ENCODE measurements at regions not wholly inside any gene's neighbourhood (a gene's known extent, or its start where the extent isn't known, plus 50 kb on each side); places are given as distances from the start of the nearest gene placed in this dataset.
"Not testable (repeated sequence)": the region's sequence is repeated elsewhere in the genome, so short reads cannot be mapped to it uniquely, and the experiment has no call there.

DNA sequence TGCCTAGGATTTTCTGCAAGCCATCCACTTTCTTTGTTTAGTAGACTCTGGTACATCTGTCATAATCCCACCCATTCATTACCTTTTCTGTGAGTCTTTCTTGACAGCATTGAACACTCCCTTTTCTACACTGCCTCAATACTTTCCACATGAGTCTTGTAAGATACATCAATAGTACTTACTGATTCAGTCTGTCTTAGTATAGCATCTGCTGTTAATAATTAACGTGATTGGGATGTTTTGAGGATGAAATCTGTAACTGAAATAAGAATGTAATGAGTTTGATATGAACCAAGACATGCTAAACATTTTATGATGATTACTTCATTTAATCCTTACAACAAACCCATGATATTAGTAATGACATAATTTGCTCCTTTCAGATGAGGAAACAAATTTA is 196.2 kb upstream of the FOXG1 start:
- no peak for DNase-seq

DNA sequence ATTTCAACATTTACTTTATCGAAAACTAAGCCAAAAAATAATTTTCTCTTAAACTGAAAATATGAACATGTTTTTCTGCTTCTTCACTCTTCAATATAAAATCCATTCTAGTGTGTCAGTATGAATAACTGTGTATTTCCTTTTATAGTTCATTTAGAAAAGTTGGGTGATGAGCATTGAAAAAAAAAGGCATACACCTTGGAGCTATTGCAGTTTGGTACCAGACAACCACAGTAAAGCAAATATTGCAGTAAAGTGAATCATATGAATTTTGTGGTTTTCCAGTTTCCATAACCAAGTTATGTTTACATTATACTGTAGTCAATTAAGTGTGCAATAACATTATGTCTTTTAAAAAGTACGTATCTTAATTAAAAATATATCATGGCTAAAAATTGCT is 195.0 kb upstream of the FOXG1 start:
- no peak for DNase-seq

DNA sequence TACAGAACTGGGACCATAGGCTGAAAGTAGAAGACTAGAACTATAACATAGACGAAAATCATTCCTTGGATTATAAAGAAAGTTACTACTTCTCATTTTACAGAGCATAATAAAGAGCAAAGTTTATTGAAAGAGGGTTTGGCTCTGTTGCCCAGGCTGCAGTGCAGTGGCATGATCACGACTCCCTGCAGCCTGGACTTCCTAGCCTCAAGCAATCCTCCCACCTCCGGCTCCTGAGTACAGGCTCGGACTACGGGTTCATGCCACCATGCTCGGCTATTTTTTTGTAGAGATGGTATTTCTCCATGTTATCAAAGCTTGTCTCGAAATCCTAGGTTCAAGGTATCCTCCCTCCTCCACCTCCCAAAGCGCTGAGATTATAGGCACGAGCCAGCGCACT is 190.1 kb upstream of the FOXG1 start:
- no peak for DNase-seq

DNA sequence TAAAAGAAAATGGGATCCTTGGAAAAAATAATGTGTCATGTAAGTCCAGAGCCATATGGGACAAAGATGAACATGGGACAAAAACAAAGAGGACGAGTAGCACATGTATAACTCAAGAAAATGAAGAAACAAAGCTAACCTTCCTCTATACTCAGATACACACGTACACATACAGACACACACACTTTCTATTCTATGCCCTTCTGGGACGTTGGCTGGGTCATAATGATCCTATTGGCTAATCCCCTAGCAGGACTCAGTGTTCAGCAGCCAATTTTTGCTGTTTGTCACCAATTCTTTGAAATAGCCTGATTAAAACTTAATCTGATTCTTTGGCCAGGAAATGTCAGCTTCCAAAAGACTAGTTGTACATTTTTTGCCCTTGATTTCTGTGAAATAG is 189.4 kb upstream of the FOXG1 start:
- no peak for DNase-seq

DNA sequence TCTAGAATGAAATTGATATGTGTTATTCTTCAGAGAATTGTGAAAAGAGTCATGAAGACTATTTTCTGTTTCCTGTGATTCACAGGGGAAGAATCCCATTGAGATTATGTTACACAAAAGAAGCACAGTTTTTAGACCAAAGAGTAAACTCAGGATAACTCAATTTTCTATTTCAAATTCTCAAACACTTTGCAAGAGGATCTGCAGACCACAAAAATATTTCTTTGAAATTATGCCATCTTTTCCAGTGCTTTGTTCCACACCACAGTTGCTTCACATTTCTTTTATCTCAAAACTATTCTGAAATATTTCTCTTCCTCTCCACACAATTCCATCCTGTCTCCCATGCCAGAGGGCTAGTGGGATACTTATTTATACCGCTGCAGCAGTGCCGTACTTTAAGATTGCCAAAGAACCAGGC is 188.9 kb upstream of the FOXG1 start:
- DNase-seq = no peak

DNA sequence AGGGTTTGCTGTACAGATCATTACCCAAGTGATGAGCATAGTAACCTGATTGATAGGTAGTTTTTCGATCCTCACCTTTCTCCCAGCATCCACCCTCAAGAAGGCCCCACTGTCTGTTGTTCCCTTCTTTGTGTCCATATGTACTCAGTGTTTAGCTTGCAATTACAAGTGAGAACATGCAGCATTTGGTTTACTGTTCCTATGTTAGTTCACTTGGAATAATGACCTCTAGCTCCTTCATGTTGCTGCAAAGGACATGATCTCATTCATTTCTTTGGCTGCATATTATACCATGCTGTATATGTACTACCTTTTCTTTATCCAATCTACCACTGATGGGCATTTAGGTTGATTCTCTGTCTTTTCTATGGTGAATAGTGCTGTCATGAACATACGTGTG is 181.6 kb upstream of the FOXG1 start:
- no peak for DNase-seq

DNA sequence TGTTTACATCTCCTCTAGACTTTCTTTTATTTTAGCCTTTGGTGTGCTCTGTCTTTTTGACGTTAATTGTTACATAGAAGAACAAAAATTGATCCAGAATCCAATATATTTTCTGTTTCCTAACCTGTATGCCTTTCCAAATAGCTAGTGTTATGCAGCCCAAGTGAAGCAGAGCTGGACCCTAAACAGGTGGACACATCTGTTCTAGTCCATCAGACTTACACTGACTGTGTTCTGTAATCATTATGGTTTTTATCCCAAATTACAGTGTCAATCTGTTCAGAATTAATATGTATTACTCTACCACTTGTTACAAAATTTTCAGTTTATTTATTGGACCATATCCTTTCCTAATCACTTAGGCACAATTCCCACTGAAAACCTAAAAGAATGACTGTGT is 176.8 kb upstream of the FOXG1 start:
- DNase-seq = no peak

DNA sequence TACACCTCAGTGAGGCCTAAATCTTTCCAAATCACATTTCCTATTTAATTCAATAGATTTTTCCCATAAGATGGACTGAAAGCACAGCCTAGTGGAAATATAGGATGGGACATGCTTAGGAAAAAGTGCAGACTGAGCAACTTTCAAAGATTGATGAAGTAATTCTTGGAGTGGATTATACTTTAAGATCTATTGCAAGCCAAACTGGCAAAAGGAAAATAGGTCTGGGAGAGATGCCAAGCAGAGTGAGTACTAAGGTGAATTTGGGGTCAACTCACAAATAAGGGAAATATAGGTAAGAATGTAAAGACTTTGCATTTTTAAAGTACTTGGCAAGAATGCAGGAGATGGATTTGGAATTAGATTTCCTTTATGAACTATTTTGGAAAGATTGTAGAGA is 170.2 kb upstream of the FOXG1 start:
- DNase-seq = no peak

DNA sequence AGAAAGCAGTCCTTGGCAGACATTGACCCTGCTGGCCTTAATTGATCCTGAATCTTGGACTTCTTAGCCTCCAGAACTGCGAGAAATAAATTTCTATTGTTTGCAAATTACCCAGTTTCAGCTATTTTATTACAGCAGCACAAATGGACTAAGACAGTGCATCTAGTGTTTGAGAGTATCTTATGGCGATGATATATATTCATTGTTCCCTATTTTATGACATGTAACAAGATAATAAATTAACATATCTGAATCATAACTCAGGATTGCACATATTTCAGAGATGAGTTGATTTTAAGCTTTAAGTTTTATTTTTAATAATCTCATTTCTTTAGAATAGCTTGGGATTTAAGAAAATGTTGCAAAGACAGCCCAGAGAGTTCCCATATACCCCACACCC is 167.4 kb upstream of the FOXG1 start:
- DNase-seq = no peak

DNA sequence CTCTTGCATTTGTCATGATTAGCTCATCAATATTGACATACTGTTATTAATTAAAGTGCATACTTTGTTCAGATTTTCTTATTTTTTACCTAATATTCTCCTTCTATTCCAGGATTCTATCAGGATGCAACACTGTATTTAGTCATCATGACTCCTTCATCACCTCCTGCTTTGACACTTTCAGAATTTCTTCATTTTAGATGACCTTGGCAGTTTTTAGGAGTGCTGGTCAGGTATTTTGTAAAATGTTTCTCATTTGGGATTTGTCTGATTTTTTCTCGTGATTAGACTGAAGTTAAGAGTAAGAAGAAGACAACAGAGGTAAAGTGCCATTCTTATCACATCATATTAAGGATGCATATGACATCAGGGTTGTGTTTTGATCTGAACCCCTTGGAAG is 167.0 kb upstream of the FOXG1 start:
- no peak for DNase-seq

DNA sequence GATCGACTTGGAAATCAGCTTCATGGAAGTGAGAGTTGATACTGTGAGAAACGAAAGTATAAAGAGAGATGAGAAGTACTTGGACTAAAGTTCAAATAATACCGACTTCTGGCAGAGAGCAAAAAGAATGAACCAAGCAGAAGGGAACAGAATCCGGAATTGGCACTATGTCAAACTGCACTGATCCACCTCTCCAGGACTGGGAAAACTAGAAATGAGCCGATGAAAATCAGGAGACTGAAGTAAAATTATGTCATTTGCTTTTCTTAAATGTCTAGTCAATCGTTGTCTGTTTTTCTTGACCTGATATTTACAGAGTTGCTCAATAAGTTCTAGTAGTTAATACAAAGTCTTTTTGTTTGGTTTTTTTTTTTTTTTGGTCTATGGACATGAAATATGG is 163.0 kb upstream of the FOXG1 start:
- no peak for DNase-seq

DNA sequence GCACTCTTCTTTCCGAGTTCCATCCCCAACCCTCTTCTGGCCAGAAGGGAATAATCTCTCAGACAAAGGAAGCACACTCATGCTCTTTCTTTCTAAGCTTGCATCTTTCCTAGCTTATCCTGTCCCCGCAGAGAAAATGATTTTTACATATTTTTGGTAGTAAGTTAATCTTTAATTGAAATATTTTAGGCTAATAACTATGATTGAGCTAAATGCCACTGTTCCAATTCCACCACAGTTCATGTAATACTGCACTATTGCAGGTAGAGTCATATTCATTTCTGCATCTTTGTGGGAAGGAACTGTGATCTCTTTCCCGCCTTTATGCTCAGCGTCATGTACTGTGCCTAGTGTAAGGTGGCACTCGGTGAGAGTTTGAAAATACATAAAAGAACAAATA is 158.9 kb upstream of the FOXG1 start:
- DNase-seq = no peak

DNA sequence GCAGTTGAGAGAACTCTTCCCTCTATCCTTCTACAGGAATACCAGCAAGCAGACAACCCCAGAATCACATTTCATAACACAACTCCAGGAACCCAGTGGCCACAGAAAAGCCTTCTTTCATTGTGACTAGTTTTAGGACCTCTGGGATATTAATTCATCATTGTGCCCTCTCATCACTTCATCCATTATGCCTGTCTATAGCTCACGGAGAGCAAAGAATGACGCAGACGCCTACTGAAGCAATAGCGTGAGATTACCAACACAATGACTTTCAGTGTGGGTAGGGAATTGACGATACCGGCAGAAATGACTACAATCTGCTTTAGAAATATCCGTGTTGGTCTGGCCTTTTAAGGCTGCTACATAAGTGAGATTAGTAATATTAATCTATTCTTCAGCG is 158.1 kb upstream of the FOXG1 start:
- DNase-seq = no peak

DNA sequence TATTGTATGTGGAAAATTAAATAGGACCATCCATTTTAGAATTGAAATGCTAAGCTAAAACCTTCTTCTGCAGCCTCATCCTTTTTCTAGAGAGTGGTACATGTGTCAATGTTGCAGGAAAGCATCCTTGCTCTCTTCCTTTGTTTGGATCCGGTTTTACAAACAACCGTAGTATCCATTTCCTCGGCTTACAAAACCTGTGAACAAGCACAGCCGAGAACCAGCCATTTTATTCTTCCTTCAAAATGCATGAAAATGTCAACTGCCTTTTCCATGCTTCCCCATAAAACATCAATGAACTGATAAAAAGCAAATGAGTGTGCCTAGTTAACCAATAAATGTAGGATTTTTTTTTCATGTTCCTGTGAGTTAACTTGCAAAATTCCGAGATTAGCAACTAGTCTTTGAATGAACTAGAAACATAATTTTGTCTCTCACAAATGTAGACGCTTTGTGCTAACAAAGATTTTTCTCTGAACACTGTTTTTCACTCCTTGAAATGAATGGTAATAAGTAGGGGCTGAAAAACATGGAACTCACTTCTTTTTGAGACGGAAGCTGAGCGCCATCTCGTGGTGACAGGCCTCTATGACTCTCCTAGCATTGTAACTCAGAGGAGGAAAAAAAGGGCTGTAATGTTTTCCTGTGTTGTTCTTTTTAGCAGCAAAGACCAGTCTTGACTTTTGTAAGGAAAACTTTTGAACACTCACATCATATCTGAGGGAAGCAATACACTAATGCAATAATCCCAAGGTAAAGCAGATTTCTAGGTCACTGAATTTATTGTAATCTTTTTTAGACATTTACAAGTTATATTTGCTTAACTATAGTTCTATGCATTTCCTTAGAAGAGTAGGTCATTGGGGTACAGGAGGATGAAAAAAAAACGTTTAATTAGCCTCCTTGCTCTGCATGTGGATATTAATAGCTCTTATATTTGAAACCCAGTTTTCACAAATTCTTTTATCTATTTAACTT is 157.4 kb upstream of the FOXG1 start:
- DNase-seq = no peak

DNA sequence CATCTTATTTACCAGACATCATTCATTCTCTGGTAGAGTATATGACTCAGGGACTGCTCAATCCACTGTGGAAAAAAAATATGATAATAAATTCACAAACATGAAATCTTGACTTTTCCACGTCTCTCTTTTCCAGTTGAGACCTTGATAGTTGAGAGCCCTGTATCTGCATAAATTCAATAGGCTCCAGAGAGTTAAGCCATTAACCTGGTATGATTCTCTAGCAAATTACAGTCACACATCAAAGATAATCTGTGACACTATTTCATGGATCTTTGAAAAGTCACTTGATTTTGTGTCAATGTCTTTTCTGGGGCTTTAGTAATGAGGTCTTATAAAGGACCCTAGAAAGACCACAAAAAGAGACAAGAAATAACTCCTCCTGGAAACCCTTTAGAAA is 154.2 kb upstream of the FOXG1 start:
- no peak for DNase-seq

DNA sequence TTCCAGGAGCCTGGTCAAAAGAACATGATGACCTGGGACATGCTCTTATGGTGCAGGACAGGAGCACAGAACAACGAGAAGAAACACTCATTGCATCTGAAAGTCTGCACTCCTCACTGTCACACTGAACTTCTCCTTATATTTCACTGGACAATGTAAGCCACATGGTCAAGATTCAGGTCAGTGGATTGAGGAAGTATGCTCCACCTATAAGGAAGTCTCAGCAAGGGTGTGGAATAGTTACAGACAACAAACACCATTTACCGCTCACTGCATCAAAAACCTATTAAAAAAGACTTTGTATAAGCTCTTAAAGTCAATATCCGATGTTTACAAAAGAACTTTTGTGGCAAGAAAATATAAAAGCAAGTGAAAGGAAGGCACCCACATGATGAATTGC is 153.1 kb upstream of the FOXG1 start:
- no peak for DNase-seq

DNA sequence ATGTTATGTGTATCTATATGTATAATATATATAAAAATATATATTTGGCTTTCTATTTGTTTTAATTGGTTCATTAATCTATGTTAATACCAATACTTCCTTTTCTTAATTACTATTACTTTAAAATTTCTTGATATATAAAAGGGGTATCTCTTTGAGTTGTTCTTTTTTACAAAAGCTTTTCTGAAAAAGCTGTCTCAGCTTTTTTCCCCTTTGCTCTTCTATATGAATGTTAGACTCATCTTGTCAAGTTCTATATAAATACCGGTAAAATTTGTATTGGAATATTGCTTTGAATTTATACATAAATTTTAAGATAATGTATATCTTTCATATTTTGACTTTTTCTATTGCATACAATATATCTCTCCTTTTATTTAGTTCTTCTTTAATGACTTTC is 139.8 kb upstream of the FOXG1 start:
- no peak for DNase-seq

DNA sequence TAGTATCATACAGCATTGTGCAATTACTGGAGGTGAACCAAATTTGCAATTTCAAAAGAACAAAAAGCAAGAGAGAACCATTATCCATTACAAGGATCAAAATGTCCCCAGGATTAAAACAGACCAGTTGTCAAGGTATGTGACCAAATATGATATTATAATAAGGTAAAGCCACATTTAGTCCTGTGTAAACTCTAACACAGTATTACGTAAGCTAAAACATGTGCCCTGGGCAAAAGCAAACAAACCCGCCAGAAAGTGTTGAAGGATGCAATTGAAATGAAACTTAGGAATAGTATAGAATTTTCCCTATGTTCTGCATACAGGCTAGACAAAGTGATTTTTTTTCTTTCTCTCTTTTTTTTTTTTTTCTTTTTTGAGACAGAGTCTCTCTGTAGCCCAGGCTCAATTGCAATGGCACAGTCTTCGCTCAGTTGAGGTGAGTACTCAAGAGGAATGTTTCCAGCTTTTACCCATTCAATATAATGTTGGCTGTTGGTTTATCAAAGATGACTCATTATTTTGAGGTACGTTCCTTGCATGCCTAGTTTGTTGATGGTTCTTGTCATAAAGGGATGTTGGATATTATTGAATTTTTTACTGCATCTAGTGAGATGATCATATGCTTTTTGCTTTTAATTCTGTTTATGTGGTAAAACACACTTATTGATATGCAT is 137.1 kb upstream of the FOXG1 start:
- DNase-seq = no peak

DNA sequence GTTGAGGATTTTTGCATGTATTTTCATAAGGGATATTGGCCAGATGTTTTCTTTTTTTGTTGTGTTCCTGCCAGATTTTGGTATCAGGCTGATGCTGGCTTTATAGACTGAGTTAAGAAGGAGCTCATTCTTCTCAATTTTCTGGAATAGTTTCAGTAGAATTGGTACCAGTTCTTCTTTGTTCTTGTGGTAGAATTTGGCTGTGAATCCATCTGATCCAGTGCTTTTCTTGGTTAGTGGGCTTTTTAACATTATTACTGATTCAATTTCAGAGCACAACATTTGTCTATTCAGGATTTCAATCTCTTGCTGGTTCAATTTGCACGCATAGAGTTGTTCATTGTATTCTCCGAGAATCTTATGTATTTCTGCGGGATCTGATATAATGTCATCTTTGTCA is 136.5 kb upstream of the FOXG1 start:
- no peak for DNase-seq

DNA sequence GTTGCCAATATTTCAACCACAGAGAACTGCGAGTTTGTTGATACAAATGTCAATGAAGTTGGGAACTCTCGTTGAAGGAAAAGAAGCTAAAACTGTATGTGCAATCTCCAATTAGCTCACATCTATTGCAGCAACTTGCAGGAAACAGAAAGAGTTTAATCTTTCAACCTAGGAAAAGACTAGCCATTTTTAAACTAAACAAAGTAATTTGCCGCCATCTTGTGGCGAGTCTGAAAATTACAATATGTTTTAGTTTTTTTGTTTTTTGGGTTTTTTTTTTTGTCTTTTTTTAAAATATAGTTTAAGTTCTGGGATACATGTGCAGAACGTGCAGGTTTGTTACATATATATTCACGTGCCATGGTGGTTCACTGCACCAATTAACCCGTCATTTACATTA is 131.2 kb upstream of the FOXG1 start:
- peak in 1 of 2 donors; percentile 3 for DNase-seq

DNA sequence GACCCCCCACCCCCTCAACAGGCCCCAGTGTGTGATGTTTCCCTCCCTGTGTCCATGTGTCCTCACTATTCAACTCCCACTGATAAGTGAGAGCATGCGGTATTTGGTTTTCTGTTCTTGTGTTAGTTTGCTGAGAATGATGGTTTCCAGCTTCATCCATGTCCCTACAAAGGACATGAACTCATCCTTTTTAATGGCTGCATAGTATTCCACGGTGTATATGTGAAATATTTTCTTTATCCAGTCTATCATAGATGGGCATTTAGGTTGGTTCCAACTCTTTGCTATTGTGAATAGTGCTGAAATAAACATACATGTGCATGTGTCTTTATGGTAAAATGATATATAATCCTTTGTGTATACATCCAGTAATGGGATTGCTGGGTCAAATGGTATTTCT is 130.8 kb upstream of the FOXG1 start:
- not testable (repeated sequence) for DNase-seq

DNA sequence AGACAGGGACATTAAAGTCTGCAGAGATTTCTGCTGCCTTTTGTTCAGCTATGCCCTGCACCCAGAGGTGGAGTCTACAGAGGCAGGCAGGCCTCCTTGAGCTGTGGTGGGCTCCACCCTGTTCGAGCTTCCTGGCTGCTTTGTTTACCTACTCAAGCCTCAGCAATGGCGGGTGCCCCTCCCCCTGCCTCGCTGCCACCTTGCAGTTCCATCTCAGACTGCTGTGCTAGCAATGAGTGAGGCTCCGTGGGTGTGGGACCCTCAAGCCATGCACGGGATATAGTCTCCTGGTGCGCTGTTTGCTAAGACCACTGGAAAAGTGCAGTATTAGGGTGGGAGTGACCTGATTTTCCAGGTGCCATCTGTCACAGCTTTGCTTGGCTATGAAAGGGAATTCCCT is 125.4 kb upstream of the FOXG1 start:
- not testable (repeated sequence) for DNase-seq

DNA sequence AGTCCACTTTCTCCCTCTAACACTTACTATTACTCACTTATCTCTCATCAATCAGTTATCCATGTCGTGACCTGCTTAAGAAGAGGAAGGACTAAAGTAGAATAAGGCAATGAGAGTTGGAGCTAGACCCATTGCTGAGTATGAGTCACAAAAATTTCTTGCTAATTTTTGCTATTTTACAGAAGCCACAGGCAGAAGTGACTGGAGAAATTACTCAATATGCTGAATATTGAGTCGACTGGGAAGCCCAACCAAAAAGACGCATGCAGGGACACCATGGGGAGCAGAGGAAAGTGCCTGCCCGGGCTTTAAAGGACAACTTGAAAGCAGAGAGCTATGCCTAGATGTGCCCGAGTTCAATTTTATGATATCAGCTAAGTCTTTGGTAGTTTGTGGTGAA is 115.4 kb upstream of the FOXG1 start:
- no peak for DNase-seq

DNA sequence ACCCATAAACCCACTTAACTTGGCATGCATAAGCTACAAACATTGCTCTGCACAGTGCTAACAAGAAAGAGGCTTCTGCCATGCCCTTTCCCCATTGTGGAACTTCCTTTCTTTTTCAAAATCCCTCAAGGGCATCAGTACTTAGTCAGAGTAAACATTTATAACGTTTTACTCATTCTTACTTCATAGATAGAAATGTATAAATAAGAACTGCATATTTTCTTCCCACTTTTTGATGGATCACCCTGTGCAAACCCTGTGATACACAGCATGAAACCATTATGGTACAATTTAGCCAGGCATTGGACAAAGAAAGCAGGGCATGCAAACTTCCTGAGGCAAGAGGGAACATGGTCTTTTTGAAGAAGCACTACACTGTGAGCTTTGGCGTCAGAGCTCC is 113.8 kb upstream of the FOXG1 start:
- DNase-seq = no peak

DNA sequence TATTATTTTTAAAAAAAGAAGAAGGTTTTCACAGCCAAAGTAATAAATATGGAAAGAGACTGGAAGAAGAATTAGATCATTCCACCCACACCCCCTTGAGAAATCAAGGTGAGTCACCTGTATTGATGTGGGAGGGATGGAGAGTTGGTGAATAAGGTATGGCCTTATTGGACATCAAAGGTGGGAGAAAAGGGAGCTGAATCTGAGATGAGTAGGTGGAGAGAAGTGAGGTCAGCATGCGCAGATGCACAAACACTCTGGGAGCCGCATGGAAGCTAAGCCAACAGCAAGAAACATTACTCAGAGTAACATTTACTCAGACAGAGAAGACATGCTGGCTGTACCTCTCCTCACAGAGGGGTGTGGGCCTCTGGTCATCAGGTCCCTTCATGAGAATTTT is 113.1 kb upstream of the FOXG1 start:
- no peak for DNase-seq

All from CD4-positive, alpha-beta T cell treated with Interferon alpha-2 for 1 hour (primary cell).